ENCODE measurements at regions not wholly inside any gene's neighbourhood (a gene's known extent, or its start where the extent isn't known, plus 50 kb on each side); places are given as distances from the start of the nearest gene placed in this dataset.

- DNase-seq = no peak
- TF ChIP-seq CTCF (IDR thresholded peaks at IDR 0.05) = no peak
- ATAC-seq = no peak
- no peak overlapping the region for H3K4me3 ChIP-seq
- intact Hi-C loops (cut with DNase I) = loop anchor here in 2 of 10 donors (10.0 kb wide), 1 partner anchor 184 kb away; no protein-coding TSS in a partner anchor
- no peaks in the 10 kb centered on the region for H3K27me3 ChIP-seq
- peaks cover 0 to 15% (median 0%) of the 10 kb centered on the region in 11 donors for H3K9me3 ChIP-seq
- H3K36me3 ChIP-seq = no peaks in the 10 kb centered on the region
- H3K4me1 ChIP-seq = peaks cover 0 to 1% (median 0%) of the 10 kb centered on the region in 9 donors
- H3K27ac ChIP-seq = no peak overlapping the region
These were observed 263.7 kb downstream of the ETAA1 start for GRCh38 chr2:67660871-67661270.

- ATAC-seq = no peak
- Histone ChIP-seq H3K9me3 (peaks cover 0 to 11% (median 0%) of the 10 kb centered on the region in 11 donors), H3K4me3 (no peak overlapping the region), H3K27ac (no peak overlapping the region), H3K27me3 (no peaks in the 10 kb centered on the region), H3K4me1 (peaks cover 0 to 15% (median 9%) of the 10 kb centered on the region in 9 donors), H3K36me3 (no peaks in the 10 kb centered on the region)
- intact Hi-C loops (cut with DNase I) = loop anchor here in 2 of 10 donors (10.0 kb wide), 1 partner anchor 183 kb away; no protein-coding TSS in a partner anchor
- no peak for DNase-seq
- TF ChIP-seq CTCF (IDR thresholded peaks at IDR 0.05) = no peak
These were observed 265.1 kb downstream of the ETAA1 start for GRCh38 chr2:67662222-67662621.

GRCh38 chr2:67663776-67664175 is 266.6 kb downstream of the ETAA1 start:
- Histone ChIP-seq H3K27ac (no peak overlapping the region), H3K9me3 (peaks cover 0 to 11% (median 0%) of the 10 kb centered on the region in 11 donors), H3K4me1 (peaks cover 0 to 20% (median 16%) of the 10 kb centered on the region in 9 donors), H3K27me3 (no peaks in the 10 kb centered on the region), H3K4me3 (no peak overlapping the region), H3K36me3 (no peaks in the 10 kb centered on the region)
- DNase-seq (no peak), ATAC-seq (no peak)
- 82 to 83% methylated on average over 2 of the region's 2 CpGs for WGBS, 2 donors
- TF ChIP-seq CTCF (IDR thresholded peaks at IDR 0.05) = no peak
- intact Hi-C loops (cut with DNase I) = loop anchor here in 2 of 10 donors (10.0 kb wide), 1 partner anchor 181 kb away; no protein-coding TSS in a partner anchor

GRCh38 chr2:67666386-67667053 is 269.4 kb downstream of the ETAA1 start:
- WGBS, 2 donors = 30 to 42% methylated on average over 5 of the region's 5 CpGs
- peak in 1 of 2 donors; percentile 17 for DNase-seq
- Histone ChIP-seq H3K36me3 (no peaks in the 10 kb centered on the region), H3K27me3 (no peaks in the 10 kb centered on the region), H3K9me3 (no peaks in the 10 kb centered on the region), H3K4me1 (peaks cover 0 to 20% (median 16%) of the 10 kb centered on the region in 9 donors), H3K4me3 (no peak overlapping the region), H3K27ac (peak overlapping the region in 8 of 10 donors; percentile 23 to 70 (median 52))
- ATAC-seq = peak in 7 of 8 donors; percentile 58 to 99 (median 85)
- intact Hi-C loops (cut with DNase I) = loop anchor here in 2 of 10 donors (10.0 kb wide), 1 partner anchor 178 kb away; no protein-coding TSS in a partner anchor
- no peak for TF ChIP-seq CTCF (IDR thresholded peaks at IDR 0.05)

Data from heart right ventricle (tissue), 16 donors.